Muscle layer of duodenum (tissue), 2 donors: ENCODE measurements at regions not wholly inside any gene's neighbourhood (a gene's known extent, or its start where the extent isn't known, plus 50 kb on each side); places are given as distances from the start of the nearest gene placed in this dataset.
"Not testable (repeated sequence)": the region's sequence is repeated elsewhere in the genome, so short reads cannot be mapped to it uniquely, and the experiment has no call there.

Experiments
- H3K27ac ChIP-seq: one replicate; pipeline ENCODE4 v1.7.0; 2013; ENCODE audit warnings: mild to moderate bottlenecking, low read length
- H3K27me3 ChIP-seq: one replicate; pipeline ENCODE4 v1.7.0; 2013; ENCODE audit warnings: low read depth, mild to moderate bottlenecking, control low read depth, low read length
- H3K36me3 ChIP-seq, 2 donors: one replicate each; pipeline ENCODE4 v1.7.0; 2013; ENCODE audit warnings: low read length in 2 of 2, control low read depth in 1 of 2, mild to moderate bottlenecking in 1 of 2; ENCODE audit not compliant: insufficient read depth in 2 of 2, control insufficient read depth in 1 of 2
- H3K4me1 ChIP-seq, 2 donors: one replicate each; pipeline ENCODE4 v1.7.0; 2013; ENCODE audit warnings: low read length in 2 of 2, mild to moderate bottlenecking in 2 of 2, control low read depth in 1 of 2, moderate library complexity in 1 of 2; ENCODE audit not compliant: insufficient read depth in 2 of 2, control insufficient read depth in 1 of 2
- H3K4me3 ChIP-seq, 2 donors: one replicate each; pipeline ENCODE4 v1.7.0; 2013; ENCODE audit warnings: low read length in 2 of 2, low read depth in 1 of 2, mild to moderate bottlenecking in 1 of 2
- H3K9me3 ChIP-seq, 2 donors: one replicate each; pipeline ENCODE4 v1.7.0; 2013; ENCODE audit warnings: low read length in 2 of 2, control low read depth in 1 of 2, mild to moderate bottlenecking in 1 of 2; ENCODE audit not compliant: control insufficient read depth in 1 of 2
- donor health status: healthy.

GRCh38 chr14:49303946-49304516 lies 282.1 kb downstream of the RPS29 start:
- Histone ChIP-seq H3K27me3 (no peaks in the 10 kb centered on the region), H3K4me3 (no peak overlapping the region), H3K9me3 (no peaks in the 10 kb centered on the region), H3K36me3 (no peaks in the 10 kb centered on the region), H3K4me1 (no peaks in the 10 kb centered on the region), H3K27ac (no peak overlapping the region)

- Histone ChIP-seq H3K9me3 (no peaks in the 10 kb centered on the region), H3K4me1 (no peaks in the 10 kb centered on the region), H3K4me3 (no peak overlapping the region)
Measured at GRCh38 chr14:49297102-49297501, 289.1 kb downstream of the RPS29 start.

GRCh38 chr14:49294621-49295148 lies 291.5 kb downstream of the RPS29 start:
- Histone ChIP-seq H3K4me1 (no peaks in the 10 kb centered on the region), H3K9me3 (no peaks in the 10 kb centered on the region), H3K4me3 (no peak overlapping the region), H3K36me3 (no peaks in the 10 kb centered on the region), H3K27ac (no peak overlapping the region), H3K27me3 (no peaks in the 10 kb centered on the region)

More at GRCh38 chr14:49297102-49297501, 289.1 kb downstream of the RPS29 start:
- Histone ChIP-seq H3K36me3 (no peaks in the 10 kb centered on the region), H3K27ac (no peak overlapping the region), H3K27me3 (no peaks in the 10 kb centered on the region)

GRCh38 chr14:49287004-49287403 lies 299.2 kb downstream of the RPS29 start:
- no peak overlapping the region for H3K27ac ChIP-seq

GRCh38 chr14:49286257-49286983 lies 299.8 kb downstream of the RPS29 start:
- no peak overlapping the region for H3K4me3 ChIP-seq
- no peak overlapping the region for H3K27ac ChIP-seq
- H3K4me1 ChIP-seq = no peaks in the 10 kb centered on the region
- H3K36me3 ChIP-seq = no peaks in the 10 kb centered on the region
- H3K9me3 ChIP-seq = no peaks in the 10 kb centered on the region
- no peaks in the 10 kb centered on the region for H3K27me3 ChIP-seq

More at GRCh38 chr14:49287004-49287403, 299.2 kb downstream of the RPS29 start:
- no peaks in the 10 kb centered on the region for H3K36me3 ChIP-seq
- H3K9me3 ChIP-seq = no peaks in the 10 kb centered on the region
- H3K4me1 ChIP-seq = no peaks in the 10 kb centered on the region
- H3K27me3 ChIP-seq = no peaks in the 10 kb centered on the region
- H3K4me3 ChIP-seq = no peak overlapping the region

- no peaks in the 10 kb centered on the region for H3K36me3 ChIP-seq
- H3K27me3 ChIP-seq = no peaks in the 10 kb centered on the region
- no peaks in the 10 kb centered on the region for H3K4me1 ChIP-seq
- H3K27ac ChIP-seq = no peak overlapping the region
- H3K9me3 ChIP-seq = peaks cover 0 to 4% of the 10 kb centered on the region in 2 donors
- no peak overlapping the region for H3K4me3 ChIP-seq
Measured at GRCh38 chr14:49280566-49280965, 305.6 kb downstream of the RPS29 start.

GRCh38 chr14:49250517-49250916 lies 335.7 kb downstream of the RPS29 start:
- H3K4me1 ChIP-seq = no peaks in the 10 kb centered on the region
- H3K4me3 ChIP-seq = no peak overlapping the region
- no peaks in the 10 kb centered on the region for H3K36me3 ChIP-seq
- no peaks in the 10 kb centered on the region for H3K9me3 ChIP-seq
- H3K27me3 ChIP-seq = no peaks in the 10 kb centered on the region
- H3K27ac ChIP-seq = no peak overlapping the region

GRCh38 chr14:49250109-49250508 lies 336.1 kb downstream of the RPS29 start:
- Histone ChIP-seq H3K27ac (no peak overlapping the region), H3K4me3 (no peak overlapping the region), H3K36me3 (no peaks in the 10 kb centered on the region), H3K4me1 (no peaks in the 10 kb centered on the region), H3K27me3 (no peaks in the 10 kb centered on the region), H3K9me3 (no peaks in the 10 kb centered on the region)

- Histone ChIP-seq H3K36me3 (no peaks in the 10 kb centered on the region), H3K4me1 (no peaks in the 10 kb centered on the region), H3K9me3 (no peaks in the 10 kb centered on the region), H3K4me3 (no peak overlapping the region), H3K27ac (no peak overlapping the region), H3K27me3 (no peaks in the 10 kb centered on the region)
Measured at GRCh38 chr14:49249022-49249421, 337.2 kb downstream of the RPS29 start.

- H3K4me3 ChIP-seq, H3K27ac ChIP-seq, H3K4me1 ChIP-seq, H3K27me3 ChIP-seq, H3K36me3 ChIP-seq, H3K9me3 ChIP-seq: not testable (repeated sequence)
Measured at GRCh38 chr14:49243777-49244176, 342.4 kb downstream of the RPS29 start.

- H3K27me3 ChIP-seq = no peaks in the 10 kb centered on the region
- no peak overlapping the region for H3K4me3 ChIP-seq
- no peaks in the 10 kb centered on the region for H3K36me3 ChIP-seq
- H3K9me3 ChIP-seq = peaks cover 0 to 11% of the 10 kb centered on the region in 2 donors
- H3K27ac ChIP-seq = no peak overlapping the region
- H3K4me1 ChIP-seq = no peaks in the 10 kb centered on the region
Measured at GRCh38 chr14:49240383-49240782, 345.8 kb downstream of the RPS29 start.
